ENCODE measurements at regions not wholly inside any gene's neighbourhood (a gene's known extent, or its start where the extent isn't known, plus 50 kb on each side); places are given as distances from the start of the nearest gene placed in this dataset.

DNA sequence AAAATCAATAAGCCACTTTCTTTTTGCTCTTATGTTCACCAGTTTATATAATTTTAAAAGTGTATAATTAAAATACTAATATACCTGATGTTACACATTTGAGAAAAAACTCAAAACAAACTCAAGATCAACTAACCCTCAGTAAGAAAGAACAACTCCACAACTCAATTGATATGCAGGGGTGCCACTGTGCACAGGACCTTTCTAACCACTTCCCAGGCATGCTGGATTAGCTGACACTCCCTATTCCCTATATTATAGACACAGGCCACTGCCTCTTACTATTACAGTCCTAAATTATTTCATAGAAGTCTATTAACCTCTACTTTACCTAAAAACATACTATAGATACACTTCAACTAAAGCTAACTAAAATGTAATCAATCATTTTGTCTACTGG, 191.7 kb upstream of the KRR1 start:
- H3K27ac ChIP-seq (ENCODE audit: low read depth in 1 of 2, low read length in 2 of 2): no peak overlapping the region
- no peak overlapping the region for H3K9ac ChIP-seq (ENCODE audit: low read depth in 1 of 2, low read length in 2 of 2)
- TF ChIP-seq YY1 (IDR thresholded peaks at IDR 0.05) (no peak), RXRA (IDR thresholded peaks at IDR 0.05) (no peak), NR2F2 (IDR thresholded peaks at IDR 0.05) (no peak), FOXA2 (IDR thresholded peaks at IDR 0.05) (no peak)
- TF ChIP-seq, protein P1, sequence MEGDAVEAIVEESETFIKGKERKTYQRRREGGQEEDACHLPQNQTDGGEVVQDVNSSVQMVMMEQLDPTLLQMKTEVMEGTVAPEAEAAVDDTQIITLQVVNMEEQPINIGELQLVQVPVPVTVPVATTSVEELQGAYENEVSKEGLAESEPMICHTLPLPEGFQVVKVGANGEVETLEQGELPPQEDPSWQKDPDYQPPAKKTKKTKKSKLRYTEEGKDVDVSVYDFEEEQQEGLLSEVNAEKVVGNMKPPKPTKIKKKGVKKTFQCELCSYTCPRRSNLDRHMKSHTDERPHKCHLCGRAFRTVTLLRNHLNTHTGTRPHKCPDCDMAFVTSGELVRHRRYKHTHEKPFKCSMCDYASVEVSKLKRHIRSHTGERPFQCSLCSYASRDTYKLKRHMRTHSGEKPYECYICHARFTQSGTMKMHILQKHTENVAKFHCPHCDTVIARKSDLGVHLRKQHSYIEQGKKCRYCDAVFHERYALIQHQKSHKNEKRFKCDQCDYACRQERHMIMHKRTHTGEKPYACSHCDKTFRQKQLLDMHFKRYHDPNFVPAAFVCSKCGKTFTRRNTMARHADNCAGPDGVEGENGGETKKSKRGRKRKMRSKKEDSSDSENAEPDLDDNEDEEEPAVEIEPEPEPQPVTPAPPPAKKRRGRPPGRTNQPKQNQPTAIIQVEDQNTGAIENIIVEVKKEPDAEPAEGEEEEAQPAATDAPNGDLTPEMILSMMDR (IDR thresholded peaks at IDR 0.05; ENCODE audit: low read depth, low read length, missing input control): no peak
- H3K4me3 ChIP-seq (ENCODE audit: low read depth in 1 of 3, low read length in 3 of 3): no peak overlapping the region
- no peaks in the 10 kb centered on the region for H3K9me3 ChIP-seq (ENCODE audit: control insufficient read depth in 4 of 4, low read length in 3 of 4)
- no peaks in the 10 kb centered on the region for H3K4me1 ChIP-seq (ENCODE audit: control insufficient read depth in 4 of 4, insufficient read depth in 4 of 4, low read length in 3 of 4)
- H3K36me3 ChIP-seq (ENCODE audit: control insufficient read depth in 4 of 4, insufficient read depth in 3 of 4, low read depth in 1 of 4, low read length in 3 of 4): no peaks in the 10 kb centered on the region
- H3K27me3 ChIP-seq (ENCODE audit: control insufficient read depth in 4 of 4, insufficient read depth in 4 of 4, low read length in 3 of 4): no peaks in the 10 kb centered on the region
- no peak for DNase-seq (ENCODE audit: low spot score)

DNA sequence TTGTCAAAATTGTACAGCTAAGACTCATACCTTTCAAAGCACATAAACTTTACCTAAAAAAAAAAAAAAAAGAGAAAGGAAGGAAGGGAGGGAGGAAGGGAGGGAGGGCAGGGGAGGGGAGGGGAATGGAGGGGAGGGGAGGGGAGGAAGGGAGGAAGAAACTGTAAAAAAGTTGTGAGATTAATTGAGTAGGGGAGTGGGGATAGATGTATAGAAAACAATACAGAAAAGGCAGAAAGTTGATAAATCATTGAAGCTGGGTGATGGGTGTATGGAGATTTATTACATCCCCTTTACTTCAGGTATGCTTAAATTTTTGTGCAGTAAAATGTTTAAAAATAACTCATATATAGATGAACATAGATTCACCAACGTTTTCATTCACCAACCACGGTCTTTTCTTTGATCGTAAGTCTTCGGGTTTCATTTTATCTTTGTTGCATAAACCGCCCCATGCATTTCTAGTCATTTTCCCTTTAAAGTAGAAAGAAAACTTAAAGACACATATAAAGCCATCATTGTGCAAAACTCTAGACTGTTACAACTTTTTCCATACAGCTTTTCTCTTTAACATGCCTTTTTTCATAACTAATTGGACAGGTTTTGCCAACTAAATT, 191.2 kb upstream of the KRR1 start:
- TF ChIP-seq NR2F2 (IDR thresholded peaks at IDR 0.05): no peak
- TF ChIP-seq GABPA (IDR thresholded peaks at IDR 0.05 in 1 of 2, conservative IDR thresholded peaks at IDR 0.05 in 1 of 2): no peak
- no peak for TF ChIP-seq RAD21 (IDR thresholded peaks at IDR 0.05)
- TF ChIP-seq FOXA1 (IDR thresholded peaks at IDR 0.05): no peak
- no peak for TF ChIP-seq EGR1 (IDR thresholded peaks at IDR 0.05; ENCODE audit: low read depth in 2 of 2)
- no peak for TF ChIP-seq SP1 (IDR thresholded peaks at IDR 0.05)
- no peak for TF ChIP-seq MAX (IDR thresholded peaks at IDR 0.05)
- TF ChIP-seq, protein P1 (IDR thresholded peaks at IDR 0.05; ENCODE audit: low read depth, low read length, missing input control): no peak
- TF ChIP-seq REST (IDR thresholded peaks at IDR 0.05): no peak
- no peak for TF ChIP-seq JUND (IDR thresholded peaks at IDR 0.05)
- TF ChIP-seq RXRA (IDR thresholded peaks at IDR 0.05): no peak
- TF ChIP-seq FOXA2 (IDR thresholded peaks at IDR 0.05): no peak
- TF ChIP-seq, protein P2, sequence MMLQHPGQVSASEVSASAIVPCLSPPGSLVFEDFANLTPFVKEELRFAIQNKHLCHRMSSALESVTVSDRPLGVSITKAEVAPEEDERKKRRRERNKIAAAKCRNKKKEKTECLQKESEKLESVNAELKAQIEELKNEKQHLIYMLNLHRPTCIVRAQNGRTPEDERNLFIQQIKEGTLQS (IDR thresholded peaks at IDR 0.05): no peak
- TF ChIP-seq TAF1 (conservative IDR thresholded peaks at IDR 0.05): no peak
- TF ChIP-seq ZBTB33 (IDR thresholded peaks at IDR 0.05): no peak
- Histone ChIP-seq H3K36me3 (ENCODE audit: control insufficient read depth in 4 of 4, insufficient read depth in 3 of 4, low read depth in 1 of 4, low read length in 3 of 4) (no peaks in the 10 kb centered on the region), H3K27me3 (ENCODE audit: control insufficient read depth in 4 of 4, insufficient read depth in 4 of 4, low read length in 3 of 4) (no peaks in the 10 kb centered on the region), H3K4me3 (ENCODE audit: low read depth in 1 of 3, low read length in 3 of 3) (no peak overlapping the region), H3K9me3 (ENCODE audit: control insufficient read depth in 4 of 4, low read length in 3 of 4) (no peaks in the 10 kb centered on the region), H3K27ac (ENCODE audit: low read depth in 1 of 2, low read length in 2 of 2) (no peak overlapping the region), H3K9ac (ENCODE audit: low read depth in 1 of 2, low read length in 2 of 2) (no peak overlapping the region), H3K4me1 (ENCODE audit: control insufficient read depth in 4 of 4, insufficient read depth in 4 of 4, low read length in 3 of 4) (no peaks in the 10 kb centered on the region)
- no peak for DNase-seq (ENCODE audit: low spot score)
- 42% methylated on average over 5 of the region's 5 CpGs for WGBS

Measured in liver (tissue), 8 donors.